H9 (cell line): ENCODE measurements at regions not wholly inside any gene's neighbourhood (a gene's known extent, or its start where the extent isn't known, plus 50 kb on each side); places are given as distances from the start of the nearest gene placed in this dataset.
A peak's percentile ranks its signal among the peaks of the same experiment; 100 is the strongest.

Experiments
- DNase-seq: peaks from one replicate; pipeline ENCODE4 v3.0.0-alpha.2; 2017
- H2AFZ ChIP-seq: one replicate; pipeline ENCODE4 v1.6.1; 2013; ENCODE audit warnings: mild to moderate bottlenecking, low read length, control low read depth, moderate library complexity
- H2AK5ac ChIP-seq: 2 replicates; pipeline ENCODE4 v1.6.1; 2013; ENCODE audit warnings: low read length, control low read depth, mixed read lengths; ENCODE audit not compliant: insufficient read length
- H2BK120ac ChIP-seq: one replicate; pipeline ENCODE4 v1.6.1; 2013; ENCODE audit warnings: low read depth, mild to moderate bottlenecking, low read length, control low read depth, inconsistent platforms; ENCODE audit not compliant: poor library complexity, severe bottlenecking
- H2BK12ac ChIP-seq: 2 replicates; pipeline ENCODE4 v1.6.1; 2013; ENCODE audit warnings: low read length, control low read depth, mixed read lengths, low read depth; ENCODE audit not compliant: insufficient read length
- H2BK15ac ChIP-seq: 2 replicates; pipeline ENCODE4 v1.6.1; 2013; ENCODE audit warnings: low read depth, low read length, control low read depth
- H2BK20ac ChIP-seq: one replicate; pipeline ENCODE4 v1.6.1; 2013; ENCODE audit warnings: low read depth, mild to moderate bottlenecking, low read length, control low read depth, inconsistent platforms; ENCODE audit not compliant: poor library complexity, severe bottlenecking
- H2BK5ac ChIP-seq: 2 replicates; pipeline ENCODE4 v1.6.1; 2013; ENCODE audit warnings: low read length, control low read depth, mixed read lengths; ENCODE audit not compliant: insufficient read length
- H3K14ac ChIP-seq: 2 replicates; pipeline ENCODE4 v1.6.1; 2013; ENCODE audit warnings: low read length, control low read depth; ENCODE audit not compliant: insufficient read depth
- H3K18ac ChIP-seq: 2 replicates; pipeline ENCODE4 v1.6.1; 2013; ENCODE audit warnings: low read depth, mild to moderate bottlenecking, mixed read lengths, low read length, control low read depth; ENCODE audit not compliant: insufficient read length
- H3K23ac ChIP-seq: 2 replicates; pipeline ENCODE4 v1.6.1; 2013; ENCODE audit warnings: low read length, control low read depth, mixed read lengths, low read depth; ENCODE audit not compliant: insufficient read length
- H3K23me2 ChIP-seq: 2 replicates; pipeline ENCODE4 v1.6.1; 2013; ENCODE audit warnings: low read depth, mild to moderate bottlenecking, mixed read lengths, low read length, control low read depth; ENCODE audit not compliant: insufficient read length, poor library complexity, severe bottlenecking
- H3K27ac ChIP-seq: 2 replicates; pipeline ENCODE4 v1.5.1; 2013; ENCODE audit warnings: low read length, control low read depth, mixed read lengths, low read depth; ENCODE audit not compliant: insufficient read length
- H3K27me3 ChIP-seq: 2 replicates; pipeline ENCODE4 v1.6.1; 2013; ENCODE audit warnings: low read length, control low read depth, inconsistent platforms; ENCODE audit not compliant: insufficient read depth
- H3K4ac ChIP-seq: 2 replicates; pipeline ENCODE4 v1.6.1; 2013; ENCODE audit warnings: low read depth, mild to moderate bottlenecking, control low read depth, inconsistent platforms, low read length, moderate library complexity
- H3K4me1 ChIP-seq: 2 replicates; pipeline ENCODE4 v1.6.1; 2013; ENCODE audit warnings: low read length, control low read depth, inconsistent platforms; ENCODE audit not compliant: insufficient read depth
- H3K4me2 ChIP-seq: 2 replicates; pipeline ENCODE4 v1.6.1; 2013; ENCODE audit warnings: low read length, control low read depth, mixed read lengths; ENCODE audit not compliant: insufficient read length, insufficient read depth
- H3K56ac ChIP-seq: 2 replicates; pipeline ENCODE4 v1.6.1; 2013; ENCODE audit warnings: low read depth, mild to moderate bottlenecking, mixed read lengths, low read length, control low read depth; ENCODE audit not compliant: insufficient read length
- H3K79me1 ChIP-seq: 2 replicates; pipeline ENCODE4 v1.6.1; 2013; ENCODE audit warnings: low read depth, mild to moderate bottlenecking, moderate library complexity, low read length, control low read depth, inconsistent platforms; ENCODE audit not compliant: insufficient read depth, poor library complexity, severe bottlenecking
- H3K79me2 ChIP-seq: 2 replicates; pipeline ENCODE4 v1.6.1; 2013; ENCODE audit warnings: low read length, control low read depth, inconsistent platforms; ENCODE audit not compliant: insufficient read depth
- H3K9ac ChIP-seq: 2 replicates; pipeline ENCODE4 v1.6.1; 2013; ENCODE audit warnings: low read length, control low read depth, mixed read lengths; ENCODE audit not compliant: insufficient read length; ENCODE audit errors: extremely low read depth
- H3K9me3 ChIP-seq: one replicate; pipeline ENCODE4 v1.6.1; 2013; ENCODE audit warnings: low read depth, low read length, inconsistent platforms; ENCODE audit not compliant: control insufficient read depth
- H3T11ph ChIP-seq: one replicate; pipeline ENCODE4 v1.6.1; 2013; ENCODE audit warnings: mild to moderate bottlenecking, low read length, control low read depth, inconsistent platforms
- H4K20me1 ChIP-seq: one replicate; pipeline ENCODE4 v1.6.1; 2013; ENCODE audit not compliant: control insufficient read depth, insufficient read length, insufficient read depth
- H4K5ac ChIP-seq: 2 replicates; pipeline ENCODE4 v1.6.1; 2013; ENCODE audit warnings: low read depth, mild to moderate bottlenecking, mixed read lengths, low read length, control low read depth; ENCODE audit not compliant: insufficient read length
- H4K8ac ChIP-seq: replicated peaks from 2 replicates; pipeline ENCODE4 v1.6.1; 2013; ENCODE audit warnings: low read length, control low read depth, mixed read lengths, low read depth; ENCODE audit not compliant: insufficient read length
- H4K91ac ChIP-seq: 2 replicates; pipeline ENCODE4 v1.6.1; 2013; ENCODE audit warnings: low read depth, mild to moderate bottlenecking, moderate library complexity, mixed read lengths, low read length, control low read depth; ENCODE audit not compliant: insufficient read length
- H3K27ac Mint-ChIP-seq, 3 experiments: 2 replicates in 2 of 3; 3 replicates in 1 of 3; pipeline ENCODE4 v1.8.0; 2020 to 2021; ENCODE audit warnings: mixed read lengths in 3 of 3, mild to moderate bottlenecking in 1 of 3, moderate library complexity in 1 of 3
- H3K27me3 Mint-ChIP-seq: 2 replicates; pipeline ENCODE4 v1.8.0; 2021; ENCODE audit warnings: low read depth, mild to moderate bottlenecking, moderate library complexity, mixed read lengths
- H3K36me3 Mint-ChIP-seq, 3 experiments: 2 replicates in 2 of 3; 3 replicates in 1 of 3; pipeline ENCODE4 v1.8.0; 2020 to 2021; ENCODE audit warnings: low read depth in 3 of 3, mixed read lengths in 3 of 3; ENCODE audit not compliant: insufficient read depth in 1 of 3
- H3K4me1 Mint-ChIP-seq, 2 experiments: 2 replicates each; pipeline ENCODE4 v1.8.0; 2020; ENCODE audit warnings: mixed read lengths in 2 of 2
- H3K4me3 Mint-ChIP-seq, 2 experiments: 2 replicates in 1 of 2; 3 replicates in 1 of 2; pipeline ENCODE4 v1.8.0; 2020 to 2021; ENCODE audit warnings: mild to moderate bottlenecking in 2 of 2, mixed read lengths in 2 of 2, moderate library complexity in 1 of 2
- H3K9me3 Mint-ChIP-seq, 2 experiments: 2 replicates in 1 of 2; 3 replicates in 1 of 2; pipeline ENCODE4 v1.8.0; 2020; ENCODE audit warnings: mild to moderate bottlenecking in 2 of 2, mixed read lengths in 2 of 2, moderate library complexity in 1 of 2
- WGBS: extraction: QIAGEN DNeasy Blood & Tissue Kit; methylation state at CpG from one replicate; pipeline ENCODE4 v1.1.7; 2013; ENCODE audit warnings: missing lambda C conversion rate, low lambda C conversion rate, mixed read lengths; ENCODE audit not compliant: insufficient read length; ENCODE audit errors: extremely low coverage; 5-methylcytosine and 5-hydroxymethylcytosine counted together
- TF ChIP-seq, protein P1 (sequence below): fragments of 200-600 bp; sonication (generic); conservative IDR thresholded peaks from 3 replicates; pipeline ENCODE4 v1.8.0; 2021; ENCODE audit warnings: antibody characterized with exemption, mild to moderate bottlenecking

DNA sequence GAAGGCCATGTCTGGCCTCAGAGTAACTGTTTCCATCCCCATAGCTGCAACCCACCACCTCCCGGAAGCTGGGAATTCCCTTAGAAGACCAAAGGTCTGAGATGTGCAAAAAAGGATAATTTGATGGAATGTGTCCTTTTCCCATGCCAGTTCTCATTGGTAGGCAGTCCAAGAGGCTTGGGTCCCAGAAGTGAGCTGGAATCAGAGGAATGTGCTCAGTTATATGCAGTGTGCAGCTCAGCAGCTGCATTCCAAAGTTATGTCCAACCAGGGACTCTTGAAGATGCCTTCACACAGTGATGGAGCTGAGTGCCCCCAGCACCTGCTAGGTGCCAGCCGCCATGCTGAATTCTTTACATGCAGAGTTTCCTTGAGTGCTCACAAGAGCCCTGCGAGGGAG lies 583.9 kb upstream of the TBX3 start:
- H3K9ac ChIP-seq = no peak overlapping the region
- H3K79me2 ChIP-seq = no peaks in the 10 kb centered on the region
- H2BK120ac ChIP-seq = no peak overlapping the region
- no peak overlapping the region for H4K5ac ChIP-seq
- no peaks in the 10 kb centered on the region for H3K4me1 ChIP-seq
- no peaks in the 10 kb centered on the region for H3K79me1 ChIP-seq
- no peak overlapping the region for H3K14ac ChIP-seq
- no peak overlapping the region for H3K18ac ChIP-seq
- no peak overlapping the region for H3K56ac ChIP-seq
- no peaks in the 10 kb centered on the region for H4K20me1 ChIP-seq
- H3K4me3 Mint-ChIP-seq = no peak overlapping the region
- no peak overlapping the region for H3K4ac ChIP-seq
- H4K8ac ChIP-seq = no peak overlapping the region
- no peaks in the 10 kb centered on the region for H3K9me3 ChIP-seq
- no peak overlapping the region for H3K27ac ChIP-seq
- H3K9me3 Mint-ChIP-seq = peaks cover 0 to 2% of the 10 kb centered on the region in 2 experiments; a peak in 1 of 5 replicates
- H3K36me3 Mint-ChIP-seq = no peaks in the 10 kb centered on the region; a peak in 1 of 7 replicates
- no peak overlapping the region for H2BK20ac ChIP-seq
- H2BK12ac ChIP-seq = no peak overlapping the region
- no peak overlapping the region for H3K23ac ChIP-seq
- H2AFZ ChIP-seq = no peak overlapping the region
- H3K27me3 ChIP-seq = no peaks in the 10 kb centered on the region
- H2BK15ac ChIP-seq = no peak overlapping the region
- TF ChIP-seq, protein P1, sequence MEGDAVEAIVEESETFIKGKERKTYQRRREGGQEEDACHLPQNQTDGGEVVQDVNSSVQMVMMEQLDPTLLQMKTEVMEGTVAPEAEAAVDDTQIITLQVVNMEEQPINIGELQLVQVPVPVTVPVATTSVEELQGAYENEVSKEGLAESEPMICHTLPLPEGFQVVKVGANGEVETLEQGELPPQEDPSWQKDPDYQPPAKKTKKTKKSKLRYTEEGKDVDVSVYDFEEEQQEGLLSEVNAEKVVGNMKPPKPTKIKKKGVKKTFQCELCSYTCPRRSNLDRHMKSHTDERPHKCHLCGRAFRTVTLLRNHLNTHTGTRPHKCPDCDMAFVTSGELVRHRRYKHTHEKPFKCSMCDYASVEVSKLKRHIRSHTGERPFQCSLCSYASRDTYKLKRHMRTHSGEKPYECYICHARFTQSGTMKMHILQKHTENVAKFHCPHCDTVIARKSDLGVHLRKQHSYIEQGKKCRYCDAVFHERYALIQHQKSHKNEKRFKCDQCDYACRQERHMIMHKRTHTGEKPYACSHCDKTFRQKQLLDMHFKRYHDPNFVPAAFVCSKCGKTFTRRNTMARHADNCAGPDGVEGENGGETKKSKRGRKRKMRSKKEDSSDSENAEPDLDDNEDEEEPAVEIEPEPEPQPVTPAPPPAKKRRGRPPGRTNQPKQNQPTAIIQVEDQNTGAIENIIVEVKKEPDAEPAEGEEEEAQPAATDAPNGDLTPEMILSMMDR = no peak
- no peak overlapping the region for H2BK5ac ChIP-seq
- no peaks in the 10 kb centered on the region for H3K4me1 Mint-ChIP-seq
- DNase-seq = no peak
- H3K27ac Mint-ChIP-seq = 0 out of 7 replicates have a peak overlapping the region, but pooled peaks of 1 of the 3 experiments have one; percentile 35
- H3T11ph ChIP-seq = no peak overlapping the region
- no peak overlapping the region for H2AK5ac ChIP-seq
- no peak overlapping the region for H4K91ac ChIP-seq
- no CpG with 5 or more reads among the region's 3 CpGs for WGBS
- H3K4me2 ChIP-seq = no peak overlapping the region
- peaks cover 2% of the 10 kb centered on the region for H3K27me3 Mint-ChIP-seq
- no peaks in the 10 kb centered on the region for H3K23me2 ChIP-seq
